ENCODE measurements at regions not wholly inside any gene's neighbourhood (a gene's known extent, or its start where the extent isn't known, plus 50 kb on each side); places are given as distances from the start of the nearest gene placed in this dataset.

- TF ChIP-seq SIN3A (IDR thresholded peaks at IDR 0.05; ENCODE audit: borderline replicate concordance, insufficient read depth, low read length) (no peak), POLR2AphosphoS5 (IDR thresholded peaks at IDR 0.05; ENCODE audit: low read depth, low read length) (no peak), REST (IDR thresholded peaks at IDR 0.05; ENCODE audit: insufficient read depth in 1 of 2, low read depth in 2 of 2, low read length in 2 of 2) (no peak), FOXP2 (optimal IDR thresholded peaks at IDR 0.05; ENCODE audit: borderline replicate concordance, extremely low read depth, extremely low read length, insufficient read depth) (no peak)
These were observed 399.9 kb upstream of the HSF2 start for GRCh38 chr6:121999456-122000065.

DNA sequence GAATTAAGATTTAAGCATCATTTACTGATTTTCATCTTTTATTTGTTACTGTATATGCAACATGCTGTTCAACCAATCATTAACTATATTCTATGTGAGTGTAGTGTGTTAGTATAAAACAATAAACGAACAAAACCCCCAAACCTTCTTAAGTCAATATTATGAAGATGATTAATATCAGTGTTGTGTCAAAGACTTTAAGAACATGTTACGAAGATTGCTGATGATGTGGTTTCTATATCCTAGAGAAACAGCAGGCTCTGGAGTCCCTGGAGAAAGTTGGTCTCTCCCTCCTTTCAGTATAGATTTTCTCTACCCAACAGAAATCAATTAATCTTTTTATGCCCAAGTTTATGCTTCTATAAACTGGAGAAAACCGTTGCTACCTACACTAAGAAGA is 393.8 kb upstream of the HSF2 start:
- TF ChIP-seq REST (IDR thresholded peaks at IDR 0.05; ENCODE audit: insufficient read depth in 1 of 2, low read depth in 2 of 2, low read length in 2 of 2) (no peak), SIN3A (IDR thresholded peaks at IDR 0.05; ENCODE audit: borderline replicate concordance, insufficient read depth, low read length) (no peak), POLR2AphosphoS5 (IDR thresholded peaks at IDR 0.05; ENCODE audit: low read depth, low read length) (no peak), TAF1 (IDR thresholded peaks at IDR 0.05; ENCODE audit: borderline replicate concordance, insufficient read depth, low read length) (no peak), FOXP2 (optimal IDR thresholded peaks at IDR 0.05; ENCODE audit: borderline replicate concordance, extremely low read depth, extremely low read length, insufficient read depth) (no peak)

GRCh38 chr6:122007339-122007738 is 392.1 kb upstream of the HSF2 start:
- TF ChIP-seq TAF1 (IDR thresholded peaks at IDR 0.05; ENCODE audit: borderline replicate concordance, insufficient read depth, low read length) (no peak), REST (IDR thresholded peaks at IDR 0.05; ENCODE audit: insufficient read depth in 1 of 2, low read depth in 2 of 2, low read length in 2 of 2) (no peak), POLR2AphosphoS5 (IDR thresholded peaks at IDR 0.05; ENCODE audit: low read depth, low read length) (no peak), FOXP2 (optimal IDR thresholded peaks at IDR 0.05; ENCODE audit: borderline replicate concordance, extremely low read depth, extremely low read length, insufficient read depth) (no peak), SIN3A (IDR thresholded peaks at IDR 0.05; ENCODE audit: borderline replicate concordance, insufficient read depth, low read length) (no peak)

DNA sequence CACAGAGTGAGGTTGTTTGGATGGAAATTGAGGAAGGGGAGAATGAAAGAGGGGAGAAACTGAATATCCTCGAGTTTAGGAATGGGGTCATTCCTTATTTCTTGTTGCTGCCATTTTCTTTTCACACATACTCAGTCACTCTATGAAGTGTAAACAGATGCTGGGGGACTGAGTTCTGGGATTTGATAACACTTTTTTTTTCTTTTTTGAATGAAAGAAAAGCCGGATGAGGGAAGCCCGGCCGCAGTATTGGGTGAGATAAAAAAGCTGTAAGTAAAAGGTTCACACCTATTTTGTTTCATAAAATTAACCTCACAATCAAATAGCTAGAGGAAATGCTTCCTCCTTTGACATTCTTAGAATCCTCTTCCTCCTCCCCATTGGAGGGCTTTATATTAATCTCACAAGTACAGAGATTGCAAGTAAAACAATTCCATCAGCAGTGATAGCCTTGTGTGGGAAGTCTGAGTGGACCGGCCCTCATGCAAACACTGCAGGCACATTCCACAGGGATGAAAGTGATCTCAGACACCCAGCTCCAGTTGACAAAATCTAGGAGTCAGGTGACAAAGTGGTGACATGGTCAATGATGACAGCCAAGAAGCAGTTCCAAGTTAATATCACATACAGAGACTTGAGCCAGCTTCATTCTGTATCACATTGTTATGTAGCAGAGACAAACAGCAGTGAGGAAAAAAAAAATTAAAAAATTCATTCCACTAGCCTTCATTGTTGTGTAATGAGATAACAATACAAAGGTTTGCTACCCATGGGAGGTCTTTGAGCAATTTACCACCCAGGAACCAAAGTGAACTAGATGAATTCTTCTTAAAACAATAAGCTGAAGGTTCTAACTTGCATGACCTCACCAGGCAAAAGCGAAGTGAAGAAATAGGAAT is 391.1 kb upstream of the HSF2 start:
- TF ChIP-seq FOXP2 (optimal IDR thresholded peaks at IDR 0.05; ENCODE audit: borderline replicate concordance, extremely low read depth, extremely low read length, insufficient read depth) (no peak), POLR2AphosphoS5 (IDR thresholded peaks at IDR 0.05; ENCODE audit: low read depth, low read length) (no peak), REST (IDR thresholded peaks at IDR 0.05; ENCODE audit: insufficient read depth in 1 of 2, low read depth in 2 of 2, low read length in 2 of 2) (no peak), TAF1 (IDR thresholded peaks at IDR 0.05; ENCODE audit: borderline replicate concordance, insufficient read depth, low read length) (no peak), SIN3A (IDR thresholded peaks at IDR 0.05; ENCODE audit: borderline replicate concordance, insufficient read depth, low read length) (no peak)

All from PFSK-1 (cell line).